KMS-11 (cell line): ENCODE measurements at regions not wholly inside any gene's neighbourhood (a gene's known extent, or its start where the extent isn't known, plus 50 kb on each side); places are given as distances from the start of the nearest gene placed in this dataset.

Source experiments
- H2AFZ ChIP-seq: fragments of 200-600 bp; sonication (generic); 2 replicates; pipeline ENCODE4 v1.6.1; 2016; ENCODE audit warnings: antibody characterized with exemption, mixed run types, low read depth
- H3K27ac ChIP-seq: fragments of 200-600 bp; sonication (generic); 2 replicates; pipeline ENCODE4 v1.6.1; 2016; ENCODE audit warnings: mild to moderate bottlenecking, mixed run types
- H3K27me3 ChIP-seq: fragments of 200-600 bp; sonication (generic); 2 replicates; pipeline ENCODE4 v1.6.1; 2017; ENCODE audit warnings: mild to moderate bottlenecking, low read depth, mixed run types, moderate library complexity; ENCODE audit not compliant: insufficient read depth
- H3K36me3 ChIP-seq: fragments of 200-600 bp; sonication (generic); 2 replicates; pipeline ENCODE4 v1.6.1; 2017; ENCODE audit warnings: mild to moderate bottlenecking, mixed run types; ENCODE audit not compliant: insufficient read depth
- H3K4me1 ChIP-seq: fragments of 200-600 bp; sonication (generic); 2 replicates; pipeline ENCODE4 v1.6.1; 2016; ENCODE audit warnings: mild to moderate bottlenecking, low read depth, mixed run types; ENCODE audit not compliant: poor library complexity, severe bottlenecking
- H3K4me2 ChIP-seq: fragments of 200-600 bp; sonication (generic); 2 replicates; pipeline ENCODE4 v1.7.0; 2016; ENCODE audit warnings: mild to moderate bottlenecking, mixed run types
- H3K4me3 ChIP-seq: fragments of 200-600 bp; sonication (generic); IDR thresholded peaks from 2 replicates; pipeline ENCODE4 v1.6.1; 2017; ENCODE audit warnings: low read depth, low read length, mixed read lengths; ENCODE audit not compliant: insufficient read depth
- H3K79me2 ChIP-seq: fragments of 200-600 bp; sonication (generic); 2 replicates; pipeline ENCODE4 v1.6.1; 2016; ENCODE audit warnings: low read depth, mixed run types; ENCODE audit not compliant: insufficient read depth
- H3K9ac ChIP-seq: fragments of 200-600 bp; sonication (generic); 2 replicates; pipeline ENCODE4 v1.6.1; 2016; ENCODE audit warnings: mild to moderate bottlenecking, mixed run types
- H4K20me1 ChIP-seq: fragments of 200-600 bp; sonication (generic); 2 replicates; pipeline ENCODE4 v1.6.1; 2016; ENCODE audit warnings: mild to moderate bottlenecking, mixed run types; ENCODE audit not compliant: insufficient read depth
- CTCF ChIP-seq: fragments of 200-600 bp; sonication (generic); conservative IDR thresholded peaks from 2 replicates; pipeline ENCODE4 v1.6.1; 2017; ENCODE audit warnings: low read depth, mild to moderate bottlenecking, antibody characterized with exemption, low read length, moderate library complexity, mixed read lengths

- Histone ChIP-seq H3K27ac (no peak overlapping the region), H2AFZ (no peak overlapping the region), H3K4me1 (no peaks in the 10 kb centered on the region), H3K36me3 (no peaks in the 10 kb centered on the region), H3K9ac (no peak overlapping the region), H4K20me1 (no peaks in the 10 kb centered on the region), H3K4me2 (no peak overlapping the region), H3K27me3 (no peaks in the 10 kb centered on the region), H3K79me2 (no peaks in the 10 kb centered on the region), H3K4me3 (no peak overlapping the region)
- no peak for TF ChIP-seq CTCF
Measured at GRCh38 chr20:51277961-51278360, 255.1 kb upstream of the KCNG1 start.

DNA sequence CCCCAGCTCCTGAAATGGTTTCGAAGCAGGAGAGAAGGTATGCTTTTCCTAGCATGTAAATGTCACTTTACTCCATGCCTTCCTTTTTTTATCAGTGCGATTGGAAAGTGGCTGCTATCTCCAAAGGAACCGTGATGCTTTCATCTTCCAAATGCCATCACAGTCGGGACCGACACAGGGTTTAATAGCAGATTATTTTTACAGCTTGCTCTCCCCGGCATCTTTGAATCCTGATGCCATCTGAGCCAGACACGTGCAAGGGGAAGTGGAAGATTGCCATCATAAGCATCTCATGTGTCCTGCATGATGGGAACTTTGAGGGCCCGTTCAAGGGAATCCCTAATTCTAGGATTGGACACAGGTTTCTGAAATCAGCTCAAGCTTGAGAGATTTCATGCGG is 253.4 kb upstream of the KCNG1 start:
- H3K4me1 ChIP-seq, result no peaks in the 10 kb centered on the region
- no peaks in the 10 kb centered on the region for H3K79me2 ChIP-seq
- TF ChIP-seq CTCF, result no peak
- H3K4me3 ChIP-seq, result no peak overlapping the region
- H3K9ac ChIP-seq, result no peak overlapping the region
- no peaks in the 10 kb centered on the region for H3K27me3 ChIP-seq
- H3K4me2 ChIP-seq, result no peak overlapping the region
- no peak overlapping the region for H3K27ac ChIP-seq
- no peaks in the 10 kb centered on the region for H3K36me3 ChIP-seq
- no peaks in the 10 kb centered on the region for H4K20me1 ChIP-seq
- H2AFZ ChIP-seq, result no peak overlapping the region

GRCh38 chr20:51275826-51276225 is 252.9 kb upstream of the KCNG1 start:
- H2AFZ ChIP-seq, result no peak overlapping the region
- no peak overlapping the region for H3K9ac ChIP-seq
- no peaks in the 10 kb centered on the region for H3K36me3 ChIP-seq
- TF ChIP-seq CTCF, result no peak
- H3K79me2 ChIP-seq, result no peaks in the 10 kb centered on the region
- no peaks in the 10 kb centered on the region for H3K27me3 ChIP-seq
- no peaks in the 10 kb centered on the region for H4K20me1 ChIP-seq
- no peaks in the 10 kb centered on the region for H3K4me1 ChIP-seq
- H3K27ac ChIP-seq, result no peak overlapping the region
- no peak overlapping the region for H3K4me2 ChIP-seq
- no peak overlapping the region for H3K4me3 ChIP-seq

DNA sequence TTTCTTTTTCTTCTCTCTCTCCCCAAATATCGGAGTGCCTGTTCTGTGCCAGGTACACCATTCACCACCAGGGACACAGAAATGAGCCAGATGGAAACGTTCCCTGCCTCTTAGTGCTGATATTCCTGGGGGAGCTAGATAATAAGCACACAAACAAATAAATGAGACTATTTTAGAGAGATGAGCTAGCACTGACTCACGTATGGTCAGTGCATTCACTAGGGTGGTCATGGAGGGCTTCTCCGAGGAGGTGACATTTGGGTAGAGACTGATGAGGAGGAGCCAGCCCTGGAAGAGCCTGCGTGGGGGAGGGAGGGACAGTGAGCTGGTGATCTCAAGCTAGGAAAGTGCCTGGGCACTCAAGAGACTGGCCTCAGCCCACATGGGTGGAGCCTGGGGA is 252.3 kb upstream of the KCNG1 start:
- Histone ChIP-seq H3K27me3 (no peaks in the 10 kb centered on the region), H3K4me1 (no peaks in the 10 kb centered on the region), H3K4me2 (no peak overlapping the region), H3K27ac (no peak overlapping the region), H2AFZ (no peak overlapping the region), H4K20me1 (no peaks in the 10 kb centered on the region), H3K79me2 (no peaks in the 10 kb centered on the region), H3K4me3 (no peak overlapping the region), H3K36me3 (no peaks in the 10 kb centered on the region), H3K9ac (no peak overlapping the region)
- TF ChIP-seq CTCF, result no peak

DNA sequence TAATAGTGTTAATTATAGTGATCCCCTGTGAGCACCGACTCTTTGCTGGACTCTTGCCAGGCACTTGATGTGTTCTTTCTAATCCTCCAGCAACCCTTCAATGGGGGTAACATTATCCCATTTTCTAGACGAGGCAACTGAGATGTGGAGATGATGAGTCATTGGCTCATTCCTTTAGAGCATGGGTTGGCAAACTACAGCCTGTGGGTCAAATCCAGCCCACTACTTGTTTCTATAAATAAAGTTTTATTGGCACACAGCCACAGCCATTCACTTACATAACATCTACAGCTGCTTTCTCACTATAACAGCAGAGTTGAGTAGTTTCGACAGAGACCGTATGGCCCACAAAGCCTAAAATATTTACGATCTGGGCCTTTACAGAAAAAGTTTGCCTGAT is 249.5 kb upstream of the KCNG1 start:
- Histone ChIP-seq H3K4me3 (no peak overlapping the region), H2AFZ (no peak overlapping the region), H4K20me1 (no peaks in the 10 kb centered on the region), H3K4me1 (no peaks in the 10 kb centered on the region), H3K4me2 (no peak overlapping the region), H3K79me2 (no peaks in the 10 kb centered on the region), H3K27me3 (no peaks in the 10 kb centered on the region), H3K36me3 (no peaks in the 10 kb centered on the region), H3K27ac (no peak overlapping the region), H3K9ac (no peak overlapping the region)
- no peak for TF ChIP-seq CTCF
